DND-41 (cell line): ENCODE measurements at regions not wholly inside any gene's neighbourhood (a gene's known extent, or its start where the extent isn't known, plus 50 kb on each side); places are given as distances from the start of the nearest gene placed in this dataset.

Experiments
- ATAC-seq: fragments of 200-7000 bp; cut with Tn5 transposase; 3 replicates; pipeline ENCODE4 v1.9.1; 2021; ENCODE audit warnings: low read depth; ENCODE audit not compliant: insufficient read depth
- DNase-seq: peaks from one replicate; pipeline ENCODE4 v3.0.0-alpha.2; 2020
- H2AFZ ChIP-seq: 2 replicates; pipeline ENCODE4 v1.6.0; 2012; ENCODE audit warnings: low read depth, low read length
- H3K27ac ChIP-seq: 2 replicates; pipeline ENCODE4 v1.5.1; 2012; ENCODE audit warnings: low read length, inconsistent platforms
- H3K27me3 ChIP-seq: fragments of 200-600 bp; sonication (generic); 2 replicates; pipeline ENCODE4 v1.6.0; 2012; ENCODE audit warnings: low read length, mild to moderate bottlenecking, inconsistent platforms; ENCODE audit not compliant: insufficient read depth, poor library complexity
- H3K36me3 ChIP-seq: 2 replicates; pipeline ENCODE4 v1.5.1; 2012; ENCODE audit warnings: low read length, inconsistent platforms; ENCODE audit not compliant: insufficient read depth
- H3K4me1 ChIP-seq: 2 replicates; pipeline ENCODE4 v1.5.1; 2012; ENCODE audit warnings: mild to moderate bottlenecking, low read length; ENCODE audit not compliant: insufficient read depth
- H3K4me2 ChIP-seq: 2 replicates; pipeline ENCODE4 v1.6.0; 2012; ENCODE audit warnings: mild to moderate bottlenecking, moderate library complexity, low read length, inconsistent platforms; ENCODE audit not compliant: insufficient read depth
- H3K4me3 ChIP-seq, 2 experiments: fragments of 200-600 bp in 1 of 2; shearing (Covaris generic) in 1 of 2; 2 replicates each; pipeline ENCODE4 v1.5.1; 2012 to 2016; ENCODE audit warnings: inconsistent platforms in 2 of 2, low read length in 2 of 2, mild to moderate bottlenecking in 2 of 2, low read depth in 1 of 2, moderate library complexity in 1 of 2
- H3K79me2 ChIP-seq: 2 replicates; pipeline ENCODE4 v1.6.0; 2012; ENCODE audit warnings: low read length, inconsistent platforms; ENCODE audit not compliant: insufficient read depth
- H3K9ac ChIP-seq: 2 replicates; pipeline ENCODE4 v1.6.0; 2012; ENCODE audit warnings: low read depth, mild to moderate bottlenecking, inconsistent platforms, low read length, moderate library complexity
- H3K9me3 ChIP-seq: 2 replicates; pipeline ENCODE4 v1.5.1; 2012; ENCODE audit warnings: low read length, moderate library complexity, mild to moderate bottlenecking, inconsistent platforms; ENCODE audit not compliant: insufficient read depth, severe bottlenecking
- H4K20me1 ChIP-seq: 2 replicates; pipeline ENCODE4 v1.6.0; 2012; ENCODE audit warnings: low read length; ENCODE audit not compliant: insufficient read depth
- CTCF ChIP-seq: IDR thresholded peaks from 2 replicates; pipeline ENCODE4 v1.5.1; 2012; ENCODE audit warnings: borderline replicate concordance, low read length, moderate library complexity, mild to moderate bottlenecking; ENCODE audit not compliant: poor library complexity, severe bottlenecking; ENCODE audit errors: extremely low read depth
- EZH2 ChIP-seq: IDR thresholded peaks from 3 replicates; pipeline ENCODE4 v1.6.1; 2012; ENCODE audit warnings: borderline replicate concordance, low read depth, mild to moderate bottlenecking, moderate library complexity, low read length, inconsistent platforms; ENCODE audit not compliant: severe bottlenecking

- no peak overlapping the region for H3K4me3 ChIP-seq
- H3K9me3 ChIP-seq = no peaks in the 10 kb centered on the region
- H3K27ac ChIP-seq = no peak overlapping the region
- no peak overlapping the region for H3K9ac ChIP-seq
- H2AFZ ChIP-seq = no peak overlapping the region
- H3K79me2 ChIP-seq = no peaks in the 10 kb centered on the region
- TF ChIP-seq CTCF = no peak
- TF ChIP-seq EZH2 = no peak
- no peaks in the 10 kb centered on the region for H4K20me1 ChIP-seq
- H3K36me3 ChIP-seq = no peaks in the 10 kb centered on the region
- no peak for ATAC-seq
- no peak overlapping the region for H3K4me2 ChIP-seq
- no peaks in the 10 kb centered on the region for H3K27me3 ChIP-seq
- DNase-seq = no peak
- no peaks in the 10 kb centered on the region for H3K4me1 ChIP-seq
Observed at GRCh38 chr2:203610558-203610957, 75.5 kb upstream of the RAPH1 start.

GRCh38 chr2:203612246-203612645 is 77.1 kb upstream of the RAPH1 start:
- Histone ChIP-seq H2AFZ (no peak overlapping the region), H3K4me2 (no peak overlapping the region), H3K4me1 (no peaks in the 10 kb centered on the region), H3K36me3 (no peaks in the 10 kb centered on the region), H3K27me3 (no peaks in the 10 kb centered on the region), H4K20me1 (no peaks in the 10 kb centered on the region), H3K27ac (no peak overlapping the region), H3K79me2 (no peaks in the 10 kb centered on the region), H3K9ac (no peak overlapping the region), H3K9me3 (no peaks in the 10 kb centered on the region), H3K4me3 (no peak overlapping the region)
- ATAC-seq = no peak
- no peak for TF ChIP-seq CTCF
- TF ChIP-seq EZH2 = no peak
- DNase-seq = no peak

DNA sequence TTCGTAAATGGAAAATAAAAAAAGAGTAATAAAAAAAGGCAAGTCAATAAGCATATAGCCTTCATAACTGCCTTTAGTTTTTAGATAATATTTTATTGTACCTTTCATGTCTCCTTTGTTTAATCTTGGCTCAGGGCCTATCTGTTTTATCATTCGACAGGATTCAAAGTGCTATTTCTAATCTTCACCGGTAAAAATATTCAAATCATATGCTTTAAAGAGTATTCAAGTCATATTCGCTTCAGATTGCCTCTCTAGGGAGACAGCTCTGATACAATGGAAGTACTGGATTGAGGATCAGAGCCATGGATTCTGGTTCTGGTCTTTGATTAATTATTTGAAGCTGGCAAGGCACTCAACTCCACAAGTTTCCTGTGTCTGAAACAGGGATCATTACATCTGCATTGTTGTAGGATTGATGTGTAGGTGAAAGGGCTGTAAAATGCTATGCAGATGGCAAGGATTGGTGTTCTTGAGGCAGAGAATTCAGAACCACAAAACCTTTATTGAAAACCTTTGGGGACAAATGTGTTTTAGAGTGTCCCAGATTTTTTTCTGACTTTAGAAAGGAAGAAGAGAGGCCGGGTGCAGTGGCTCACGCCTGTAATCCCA is 84.3 kb upstream of the RAPH1 start:
- no peaks in the 10 kb centered on the region for H4K20me1 ChIP-seq
- TF ChIP-seq CTCF = no peak
- TF ChIP-seq EZH2 = no peak
- H3K4me2 ChIP-seq = no peak overlapping the region
- H3K79me2 ChIP-seq = no peaks in the 10 kb centered on the region
- H3K9ac ChIP-seq = no peak overlapping the region
- no peaks in the 10 kb centered on the region for H3K36me3 ChIP-seq
- H3K4me1 ChIP-seq = peaks cover 15% of the 10 kb centered on the region
- no peak overlapping the region for H3K4me3 ChIP-seq
- peaks cover 8% of the 10 kb centered on the region for H3K9me3 ChIP-seq
- H3K27me3 ChIP-seq = no peaks in the 10 kb centered on the region
- H2AFZ ChIP-seq = no peak overlapping the region
- H3K27ac ChIP-seq = no peak overlapping the region
- ATAC-seq (no peak), DNase-seq (no peak)

GRCh38 chr2:203621981-203622515 is 84.4 kb upstream of the CD28 start:
- DNase-seq = no peak
- Histone ChIP-seq H3K36me3 (no peaks in the 10 kb centered on the region), H3K79me2 (no peaks in the 10 kb centered on the region), H3K9me3 (peaks cover 8% of the 10 kb centered on the region), H3K4me3 (no peak overlapping the region), H3K9ac (no peak overlapping the region), H3K27me3 (no peaks in the 10 kb centered on the region), H3K4me1 (peaks cover 19% of the 10 kb centered on the region), H3K4me2 (no peak overlapping the region), H3K27ac (no peak overlapping the region), H2AFZ (no peak overlapping the region), H4K20me1 (no peaks in the 10 kb centered on the region)
- no peak for TF ChIP-seq EZH2
- TF ChIP-seq CTCF = no peak
- no peak for ATAC-seq
